ENCODE measurements at regions not wholly inside any gene's neighbourhood (a gene's known extent, or its start where the extent isn't known, plus 50 kb on each side); places are given as distances from the start of the nearest gene placed in this dataset.

- TF ChIP-seq POLR2A (IDR thresholded peaks at IDR 0.05; ENCODE audit: low read depth) (no peak), CTCF (IDR thresholded peaks at IDR 0.05) (no peak), POLR2AphosphoS5 (IDR thresholded peaks at IDR 0.05) (no peak)
These were observed 171.7 kb upstream of the LHX5 start for GRCh38 chr12:113643177-113643974.

Data from esophagus muscularis mucosa (tissue), 3 donors.